ENCODE measurements at regions not wholly inside any gene's neighbourhood (a gene's known extent, or its start where the extent isn't known, plus 50 kb on each side); places are given as distances from the start of the nearest gene placed in this dataset.

GRCh38 chr12:94031763-94032162, 116.6 kb upstream of the PLXNC1 start:
- DNase-seq (ENCODE audit: low spot score), result no peak

- DNase-seq (ENCODE audit: low spot score), result no peak
Observed at GRCh38 chr12:94032368-94032767, 116.0 kb upstream of the PLXNC1 start.

GRCh38 chr12:94033101-94033500, 115.3 kb upstream of the PLXNC1 start:
- DNase-seq (ENCODE audit: low spot score), result no peak

DNA sequence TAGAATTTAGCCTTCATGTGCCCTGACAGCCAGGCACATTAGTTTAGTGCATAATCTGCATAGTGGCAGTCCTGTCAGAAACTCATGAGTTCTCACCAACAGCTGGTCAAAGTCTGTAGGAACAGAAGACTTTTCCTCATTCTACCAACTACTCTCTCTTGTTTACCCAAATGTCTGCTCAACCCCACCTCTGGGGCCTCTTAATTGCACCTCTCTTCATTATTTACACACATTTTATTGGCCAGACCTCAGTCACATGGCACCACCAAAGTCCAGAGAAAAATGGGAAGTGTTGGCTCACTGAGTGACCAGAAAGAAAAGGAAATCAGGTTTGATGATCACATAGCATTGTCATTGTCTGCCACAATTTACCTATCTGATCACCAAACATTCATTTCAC, 114.6 kb upstream of the PLXNC1 start:
- no peak for DNase-seq (ENCODE audit: low spot score)

DNA sequence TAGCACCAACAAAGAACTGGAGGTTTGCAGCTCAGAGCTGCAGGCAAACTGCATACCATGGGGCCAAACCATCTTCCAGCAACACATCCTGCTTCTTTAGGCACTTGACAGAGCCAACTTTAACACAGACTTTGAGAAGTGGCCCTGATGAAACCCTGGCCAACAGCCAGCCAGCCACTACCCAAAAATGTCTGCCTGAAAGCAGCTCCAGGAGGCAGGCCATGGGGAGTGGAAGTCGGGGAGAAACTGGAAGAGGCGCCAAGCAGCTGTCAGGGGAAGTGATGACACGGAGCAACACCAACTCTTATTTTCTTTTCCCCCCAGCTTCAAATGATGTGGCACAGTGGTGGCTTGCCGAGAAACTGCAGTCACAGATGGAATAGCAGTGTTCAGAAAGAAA, 110.9 kb upstream of the PLXNC1 start:
- DNase-seq (ENCODE audit: low spot score), result no peak

DNA sequence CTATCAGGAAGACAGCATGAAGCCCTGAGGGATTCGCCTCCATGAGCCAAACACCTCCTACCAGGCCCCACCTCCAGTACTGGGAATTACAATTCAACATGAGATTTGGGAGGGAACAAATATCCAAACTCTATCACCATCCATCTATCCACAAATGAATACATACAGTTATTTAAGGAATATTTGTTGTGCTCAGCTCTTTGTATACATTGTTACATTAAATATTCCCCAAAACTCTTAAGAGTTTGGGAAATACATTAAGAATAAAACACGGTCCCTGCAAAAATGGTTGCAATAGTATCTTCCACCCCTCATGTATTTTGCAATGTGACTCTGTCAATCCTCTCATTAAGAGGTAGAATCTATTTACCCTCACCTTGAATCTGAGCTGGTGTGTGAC, 109.8 kb upstream of the PLXNC1 start:
- DNase-seq (ENCODE audit: low spot score), result no peak

- no peak for DNase-seq (ENCODE audit: low spot score)
Observed at GRCh38 chr12:94039199-94039840, 109.1 kb upstream of the PLXNC1 start.

DNA sequence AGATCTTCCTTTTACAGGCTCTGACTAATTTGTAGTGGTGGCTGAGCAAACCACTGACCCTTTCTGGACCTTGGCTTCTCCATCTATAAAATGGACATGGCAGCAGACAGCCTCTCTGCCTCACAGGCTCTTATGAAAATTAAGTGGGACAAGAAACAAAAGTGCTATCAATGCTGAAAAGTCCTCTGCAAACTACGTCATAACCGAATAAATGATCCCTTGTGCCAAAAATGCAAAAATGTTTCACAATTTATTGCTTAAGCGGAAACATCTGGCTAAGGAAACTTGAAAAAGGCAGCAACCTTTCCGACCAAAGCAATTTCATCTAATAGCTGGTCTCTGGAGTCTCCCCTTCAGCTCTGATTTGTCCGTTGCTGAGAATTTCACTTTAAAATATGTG, 108.5 kb upstream of the PLXNC1 start:
- DNase-seq (ENCODE audit: low spot score), result no peak

GRCh38 chr12:94041850-94042249, 106.5 kb upstream of the PLXNC1 start:
- no peak for DNase-seq (ENCODE audit: low spot score)

DNA sequence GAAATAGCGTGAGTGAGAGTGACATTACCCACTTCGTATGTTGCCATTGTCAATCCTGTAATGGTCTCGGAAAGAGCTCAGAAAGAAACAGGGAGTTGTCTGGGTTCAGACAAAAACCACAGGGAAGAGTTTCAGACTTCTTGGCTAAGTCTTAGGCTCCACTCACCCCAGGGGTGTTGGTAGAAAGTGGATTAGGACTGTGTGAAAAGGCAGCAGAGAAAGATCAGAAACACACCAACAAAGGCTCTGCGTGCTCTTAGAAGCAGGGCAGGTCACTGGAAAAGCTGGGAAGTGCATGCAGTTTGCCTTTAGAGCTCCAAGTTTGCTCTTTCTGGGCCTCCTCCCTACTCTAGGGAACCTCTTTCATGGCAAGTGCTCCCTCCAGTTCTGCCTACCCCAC, 106.1 kb upstream of the PLXNC1 start:
- DNase-seq (ENCODE audit: low spot score), result no peak

GRCh38 chr12:94046626-94047410, 101.6 kb upstream of the PLXNC1 start:
- DNase-seq (ENCODE audit: low spot score), result no peak

DNA sequence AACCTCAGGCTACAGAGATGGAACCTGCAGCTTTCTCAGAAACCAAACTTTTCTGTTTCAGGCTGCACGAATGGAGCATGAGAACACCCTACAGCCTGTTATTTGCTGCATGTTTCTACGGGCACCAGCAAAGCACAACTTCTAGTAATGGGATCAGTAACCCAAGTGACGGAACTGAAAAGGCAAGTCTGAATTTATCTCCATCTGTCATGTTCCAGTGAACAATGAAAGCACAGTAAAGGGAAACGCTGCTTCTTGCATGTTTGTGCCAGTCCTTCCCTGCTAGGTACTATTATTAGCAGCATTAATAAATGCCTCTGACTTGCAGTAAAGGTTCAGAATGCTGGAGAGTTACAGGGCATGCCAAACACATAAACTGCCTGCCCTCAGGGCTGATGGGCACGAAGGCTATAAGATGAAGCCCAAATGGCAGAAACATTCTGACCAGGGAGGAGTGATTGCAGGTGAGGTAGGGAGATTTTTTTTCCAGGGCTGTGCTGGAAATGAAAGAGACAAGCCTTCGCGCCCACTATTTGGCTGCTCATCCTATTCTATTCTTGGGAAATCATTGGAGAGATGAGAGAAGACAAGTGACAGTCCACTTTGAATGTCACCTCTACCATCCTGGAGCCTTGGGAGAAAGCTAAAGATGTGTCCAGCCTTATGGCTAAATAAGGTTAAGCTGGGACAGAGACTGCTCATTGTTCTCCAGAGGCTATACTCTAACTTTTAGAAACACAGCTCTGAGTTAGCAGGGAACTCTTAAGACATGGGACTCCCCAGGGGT, 100.4 kb upstream of the PLXNC1 start:
- no peak for DNase-seq (ENCODE audit: low spot score)

- no peak for DNase-seq (ENCODE audit: low spot score)
Observed at GRCh38 chr12:94048757-94049156, 99.6 kb upstream of the PLXNC1 start.

- DNase-seq (ENCODE audit: low spot score), result no peak
Observed at GRCh38 chr12:94049718-94050117, 98.7 kb upstream of the PLXNC1 start.

GRCh38 chr12:94053676-94054075, 94.7 kb upstream of the PLXNC1 start:
- no peak for DNase-seq (ENCODE audit: low spot score)

GRCh38 chr12:94055528-94055927, 92.8 kb upstream of the PLXNC1 start:
- no peak for DNase-seq (ENCODE audit: low spot score)

DNA sequence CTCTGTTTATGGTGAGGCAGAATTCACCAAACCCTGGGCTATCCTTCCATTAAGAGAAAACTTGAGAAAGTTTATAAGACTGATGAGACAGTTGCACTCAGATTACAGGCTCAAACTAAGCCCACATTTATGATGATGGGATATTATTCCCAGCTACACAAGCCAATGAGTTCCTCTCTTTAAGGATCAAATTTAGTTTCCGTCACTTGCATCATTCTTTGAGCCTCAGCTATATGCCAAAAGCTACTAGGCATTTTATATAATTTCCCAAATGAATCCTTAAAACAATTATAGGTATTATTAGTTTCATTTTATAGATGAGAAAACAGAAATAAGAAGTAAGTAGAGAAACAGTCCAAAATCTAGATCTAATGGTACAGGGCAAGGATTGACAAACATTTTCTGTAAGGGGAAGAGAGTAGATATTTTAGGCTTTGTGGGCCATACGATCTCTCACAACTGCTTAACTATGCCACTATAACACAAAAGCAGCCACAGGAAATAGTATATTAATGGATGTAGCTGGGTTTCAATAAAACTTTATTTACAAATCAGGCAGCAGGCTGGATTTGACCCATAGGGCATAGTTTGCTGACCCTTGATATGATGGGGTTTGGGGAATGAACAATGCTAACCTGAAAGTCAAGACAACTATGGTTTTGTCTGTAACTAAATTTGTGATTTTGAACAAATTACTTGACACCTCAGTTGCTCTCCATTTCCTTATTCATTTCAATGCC, 91.8 kb upstream of the PLXNC1 start:
- no peak for DNase-seq (ENCODE audit: low spot score)

- DNase-seq (ENCODE audit: low spot score), result no peak
Observed at GRCh38 chr12:94057262-94058151, 90.9 kb upstream of the PLXNC1 start.

GRCh38 chr12:94059394-94060368, 88.7 kb upstream of the PLXNC1 start:
- DNase-seq (ENCODE audit: low spot score), result no peak

DNA sequence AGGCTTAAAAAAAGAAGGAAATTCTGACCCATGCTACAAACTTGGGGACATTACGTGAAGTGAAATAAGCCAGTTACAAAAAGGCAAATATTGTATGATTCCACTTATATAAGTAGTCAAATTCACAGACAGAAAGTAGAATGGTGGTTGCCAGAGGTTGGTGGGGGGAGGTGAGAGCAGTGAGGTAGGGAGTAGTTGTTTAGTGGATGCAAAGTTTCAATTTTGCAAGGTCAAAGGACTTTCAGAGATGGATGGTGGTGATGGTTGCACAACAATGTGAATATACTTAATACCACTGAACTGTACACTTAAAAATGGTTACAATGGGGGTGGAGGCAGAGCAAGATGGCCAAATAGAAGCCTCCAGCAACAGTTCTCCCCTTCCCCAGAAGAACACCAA, 86.2 kb upstream of the PLXNC1 start:
- no peak for DNase-seq (ENCODE audit: low spot score)
